Neutrophil (primary cell): ENCODE measurements at regions not wholly inside any gene's neighbourhood (a gene's known extent, or its start where the extent isn't known, plus 50 kb on each side); places are given as distances from the start of the nearest gene placed in this dataset.
"Not testable (repeated sequence)": the region's sequence is repeated elsewhere in the genome, so short reads cannot be mapped to it uniquely, and the experiment has no call there.

Source experiments
- H3K27ac ChIP-seq: fragments of 200-600 bp; sonication (generic); 2 replicates; pipeline ENCODE4 v1.5.1; 2016; ENCODE audit warnings: mild to moderate bottlenecking, moderate library complexity
- H3K27me3 ChIP-seq: fragments of 200-600 bp; sonication (generic); 2 replicates; pipeline ENCODE4 v1.6.0; 2016; ENCODE audit warnings: mild to moderate bottlenecking
- H3K36me3 ChIP-seq: fragments of 200-600 bp; sonication (generic); 2 replicates; pipeline ENCODE4 v1.5.1; 2017
- H3K4me1 ChIP-seq, 2 experiments: fragments of 200-600 bp in 1 of 2; sonication (generic) in 1 of 2; 1 replicate in 1 of 2; 2 replicates in 1 of 2; pipeline versions ENCODE4 v1.5.1 to v1.6.1; 2013 to 2016; ENCODE audit warnings: low read depth in 1 of 2, low read length in 1 of 2, mild to moderate bottlenecking in 1 of 2, moderate library complexity in 1 of 2; ENCODE audit not compliant: control insufficient read depth in 1 of 2, insufficient read depth in 1 of 2
- H3K4me3 ChIP-seq, 2 experiments: fragments of 200-600 bp in 1 of 2; sonication (generic) in 1 of 2; 1 replicate in 1 of 2; 2 replicates in 1 of 2; pipeline ENCODE4 v1.5.1; 2013 to 2016; ENCODE audit warnings: low read depth in 1 of 2, low read length in 1 of 2, mild to moderate bottlenecking in 1 of 2, moderate library complexity in 1 of 2
- H3K9me3 ChIP-seq: fragments of 200-600 bp; sonication (generic); 2 replicates; pipeline ENCODE4 v1.5.1; 2016
- CTCF ChIP-seq: fragments of 200-600 bp; sonication (generic); IDR thresholded peaks from 2 replicates; pipeline ENCODE4 v1.5.1; 2016; ENCODE audit warnings: antibody characterized with exemption

GRCh38 chr5:63408984-63409383 lies 553.3 kb downstream of the HTR1A start:
- Histone ChIP-seq H3K27ac (no peak overlapping the region), H3K9me3 (no peaks in the 10 kb centered on the region), H3K36me3 (no peaks in the 10 kb centered on the region), H3K27me3 (no peaks in the 10 kb centered on the region), H3K4me1 (no peaks in the 10 kb centered on the region), H3K4me3 (no peak overlapping the region)
- no peak for TF ChIP-seq CTCF

GRCh38 chr5:63401436-63402046 lies 560.7 kb downstream of the HTR1A start:
- H3K9me3 ChIP-seq: no peaks in the 10 kb centered on the region
- no peaks in the 10 kb centered on the region for H3K4me1 ChIP-seq
- H3K4me3 ChIP-seq: no peak overlapping the region
- H3K36me3 ChIP-seq: no peaks in the 10 kb centered on the region
- TF ChIP-seq CTCF: no peak
- H3K27ac ChIP-seq: no peak overlapping the region
- no peaks in the 10 kb centered on the region for H3K27me3 ChIP-seq

GRCh38 chr5:63400079-63400478 lies 562.2 kb downstream of the HTR1A start:
- Histone ChIP-seq H3K4me3 (no peak overlapping the region), H3K27ac (no peak overlapping the region), H3K27me3 (no peaks in the 10 kb centered on the region), H3K9me3 (no peaks in the 10 kb centered on the region), H3K36me3 (no peaks in the 10 kb centered on the region), H3K4me1 (no peaks in the 10 kb centered on the region)
- TF ChIP-seq CTCF: no peak

- Histone ChIP-seq H3K27ac (no peak overlapping the region), H3K9me3 (no peaks in the 10 kb centered on the region), H3K4me3 (no peak overlapping the region), H3K4me1 (no peaks in the 10 kb centered on the region), H3K27me3 (no peaks in the 10 kb centered on the region), H3K36me3 (no peaks in the 10 kb centered on the region)
- TF ChIP-seq CTCF: no peak
These were observed 563.9 kb downstream of the HTR1A start for GRCh38 chr5:63398346-63398745.

- not testable (repeated sequence) for H3K4me1 ChIP-seq, H3K27me3 ChIP-seq
These were observed 574.1 kb downstream of the HTR1A start for GRCh38 chr5:63388188-63388587.

GRCh38 chr5:63375851-63376250 lies 586.4 kb downstream of the HTR1A start:
- H3K27ac ChIP-seq: no peak overlapping the region
- no peaks in the 10 kb centered on the region for H3K4me1 ChIP-seq
- no peaks in the 10 kb centered on the region for H3K36me3 ChIP-seq
- TF ChIP-seq CTCF: no peak
- no peaks in the 10 kb centered on the region for H3K27me3 ChIP-seq
- no peak overlapping the region for H3K4me3 ChIP-seq
- no peaks in the 10 kb centered on the region for H3K9me3 ChIP-seq

More at GRCh38 chr5:63388188-63388587, 574.1 kb downstream of the HTR1A start:
- not testable (repeated sequence) for H3K36me3 ChIP-seq, H3K27ac ChIP-seq, H3K9me3 ChIP-seq, H3K4me3 ChIP-seq
